ENCODE measurements at regions not wholly inside any gene's neighbourhood (a gene's known extent, or its start where the extent isn't known, plus 50 kb on each side); places are given as distances from the start of the nearest gene placed in this dataset.

GRCh38 chr14:44353805-44354204, 153.3 kb downstream of the FSCB start:
- no peaks in the 10 kb centered on the region for H3K79me2 ChIP-seq (ENCODE audit: control insufficient read depth, insufficient read depth, low read length)
- dilution Hi-C loops (cut with MboI; ENCODE audit: extremely low pct_ligation_motif_present, low sequenced_read_pairs) (no loop called here), intact Hi-C loops (cut with micrococcal nuclease) (no loop called here)
- H3K27me3 ChIP-seq (ENCODE audit: control insufficient read depth in 2 of 2, insufficient read depth in 2 of 2, low read length in 2 of 2), result no peaks in the 10 kb centered on the region
- no peak overlapping the region for H2AFZ ChIP-seq (ENCODE audit: low read depth, low read length)
- H3K27ac ChIP-seq (ENCODE audit: insufficient read depth, low read depth, low read length), result no peak overlapping the region
- H3K4me1 ChIP-seq (ENCODE audit: control insufficient read depth, extremely low read depth, insufficient read depth, low read length), result no peaks in the 10 kb centered on the region
- FAIRE-seq (no peak), DNase-seq (ENCODE audit: low read depth, low spot score) (no peak)
- no peaks in the 10 kb centered on the region for H3K36me3 ChIP-seq (ENCODE audit: control insufficient read depth in 2 of 2, extremely low read depth in 1 of 2, insufficient read depth in 2 of 2, low read length in 2 of 2)
- CTCF ChIA-PET, result no interaction called here
- H3K9ac ChIP-seq (replicated peaks; ENCODE audit: extremely low read depth, insufficient read depth, low read length), result no peak overlapping the region
- BruUV-seq (replicated peaks), result no TSS peak
- H4K20me1 ChIP-seq (replicated peaks; ENCODE audit: control insufficient read depth, extremely low read depth, insufficient read depth, low read length), result no peaks in the 10 kb centered on the region
- TF ChIP-seq MYC (IDR thresholded peaks at IDR 0.05; ENCODE audit: low read depth, low read length) (no peak), POLR2A (IDR thresholded peaks at IDR 0.05; ENCODE audit: low read depth, low read length) (no peak), CTCF (IDR thresholded peaks at IDR 0.05; ENCODE audit: extremely low read depth in 1 of 2, insufficient read depth in 1 of 2, low read depth in 1 of 2, low read length in 2 of 2) (no peak), MAX (IDR thresholded peaks at IDR 0.05; ENCODE audit: insufficient read depth, insufficient read length) (no peak), FOS (IDR thresholded peaks at IDR 0.05; ENCODE audit: borderline replicate concordance, insufficient read depth, low read length) (no peak), GATA2 (IDR thresholded peaks at IDR 0.05; ENCODE audit: insufficient read depth, insufficient read length, low read depth, low read length) (no peak), EZH2 (IDR thresholded peaks at IDR 0.05; ENCODE audit: borderline replicate concordance, low read depth, low read length, severe bottlenecking) (no peak)
- H3K9me3 ChIP-seq (replicated peaks; ENCODE audit: control insufficient read depth, insufficient read depth, low read length), result peaks cover 4% of the 10 kb centered on the region
- POLR2A ChIA-PET, result no interaction called here
- no peaks in the 10 kb centered on the region for H3K9me1 ChIP-seq (replicated peaks; ENCODE audit: control insufficient read depth, extremely low read depth, insufficient read depth, low read length)
- H3K4me2 ChIP-seq (ENCODE audit: insufficient read depth, low read length), result no peak overlapping the region
- H3K4me3 ChIP-seq (replicated peaks in 1 of 3; ENCODE audit: insufficient read depth in 1 of 3, low read depth in 1 of 3, low read length in 3 of 3), result no peak overlapping the region

GRCh38 chr14:44352201-44352600, 154.9 kb downstream of the FSCB start:
- FAIRE-seq, result no peak
- intact Hi-C loops (cut with micrococcal nuclease), result no loop called here

More at GRCh38 chr14:44352201-44352600, 154.9 kb downstream of the FSCB start:
- Histone ChIP-seq H3K4me2 (ENCODE audit: insufficient read depth, low read length) (no peak overlapping the region), H3K9me1 (replicated peaks; ENCODE audit: control insufficient read depth, extremely low read depth, insufficient read depth, low read length) (no peaks in the 10 kb centered on the region), H3K9me3 (replicated peaks; ENCODE audit: control insufficient read depth, insufficient read depth, low read length) (peaks cover 7% of the 10 kb centered on the region), H3K9ac (replicated peaks; ENCODE audit: extremely low read depth, insufficient read depth, low read length) (no peak overlapping the region), H3K27ac (ENCODE audit: insufficient read depth, low read depth, low read length) (no peak overlapping the region), H3K27me3 (ENCODE audit: control insufficient read depth in 2 of 2, insufficient read depth in 2 of 2, low read length in 2 of 2) (no peaks in the 10 kb centered on the region), H3K36me3 (ENCODE audit: control insufficient read depth in 2 of 2, extremely low read depth in 1 of 2, insufficient read depth in 2 of 2, low read length in 2 of 2) (no peaks in the 10 kb centered on the region), H3K4me3 (replicated peaks in 1 of 3; ENCODE audit: insufficient read depth in 1 of 3, low read depth in 1 of 3, low read length in 3 of 3) (no peak overlapping the region), H3K79me2 (ENCODE audit: control insufficient read depth, insufficient read depth, low read length) (no peaks in the 10 kb centered on the region), H3K4me1 (ENCODE audit: control insufficient read depth, extremely low read depth, insufficient read depth, low read length) (no peaks in the 10 kb centered on the region), H4K20me1 (replicated peaks; ENCODE audit: control insufficient read depth, extremely low read depth, insufficient read depth, low read length) (no peaks in the 10 kb centered on the region), H2AFZ (ENCODE audit: low read depth, low read length) (no peak overlapping the region)
- TF ChIP-seq GATA2 (IDR thresholded peaks at IDR 0.05; ENCODE audit: insufficient read depth, insufficient read length, low read depth, low read length), result no peak
- no peak for TF ChIP-seq POLR2A (IDR thresholded peaks at IDR 0.05; ENCODE audit: low read depth, low read length)
- no peak for TF ChIP-seq FOS (IDR thresholded peaks at IDR 0.05; ENCODE audit: borderline replicate concordance, insufficient read depth, low read length)
- TF ChIP-seq JUN (IDR thresholded peaks at IDR 0.05; ENCODE audit: borderline replicate concordance, insufficient read depth, insufficient read length, low read depth), result no peak
- TF ChIP-seq CTCF (IDR thresholded peaks at IDR 0.05; ENCODE audit: extremely low read depth in 1 of 2, insufficient read depth in 1 of 2, low read depth in 1 of 2, low read length in 2 of 2), result no peak
- TF ChIP-seq POLR2AphosphoS5 (IDR thresholded peaks at IDR 0.05; ENCODE audit: insufficient read depth, low read depth, low read length), result no peak
- no peak for TF ChIP-seq MYC (IDR thresholded peaks at IDR 0.05; ENCODE audit: low read depth, low read length)
- TF ChIP-seq EZH2 (IDR thresholded peaks at IDR 0.05; ENCODE audit: borderline replicate concordance, low read depth, low read length, severe bottlenecking), result no peak
- POLR2A ChIA-PET, result no interaction called here
- dilution Hi-C loops (cut with MboI; ENCODE audit: extremely low pct_ligation_motif_present, low sequenced_read_pairs), result no loop called here
- DNase-seq (ENCODE audit: low read depth, low spot score), result no peak
- CTCF ChIA-PET, result no interaction called here
- BruUV-seq (replicated peaks), result no TSS peak

Measured in endothelial cell of umbilical vein (primary cell).